GM19395 (cell line): ENCODE measurements at regions not wholly inside any gene's neighbourhood (a gene's known extent, or its start where the extent isn't known, plus 50 kb on each side); places are given as distances from the start of the nearest gene placed in this dataset.
"Not testable (repeated sequence)": the region's sequence is repeated elsewhere in the genome, so short reads cannot be mapped to it uniquely, and the experiment has no call there.

ENCODE experiments used
- ATAC-seq: cut with Tn5 transposase; IDR thresholded peaks from one replicate; pipeline ENCODE4 v1.9.1; 2021; ENCODE audit warnings: mild to moderate bottlenecking, moderate library complexity; ENCODE audit not compliant: unreplicated experiment

- ATAC-seq = no peak
These were observed 193.1 kb downstream of the OTOL1 start for GRCh38 chr3:161689584-161690298.

DNA sequence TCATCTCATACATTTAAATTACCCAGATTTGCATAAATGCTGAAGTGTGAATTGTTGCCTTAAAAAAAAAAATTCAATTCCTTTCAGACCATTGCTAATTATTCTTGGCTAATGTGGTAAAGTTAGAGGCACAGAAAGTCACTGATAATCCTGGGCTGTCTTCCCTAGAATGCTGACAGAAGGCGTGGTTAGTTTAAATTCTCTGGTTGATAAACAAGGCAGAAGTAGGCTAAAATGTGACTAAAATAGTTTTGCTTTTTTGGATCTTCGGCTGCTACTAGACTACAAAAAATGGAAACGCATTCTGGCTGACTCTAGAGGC is 193.7 kb downstream of the OTOL1 start:
- no peak for ATAC-seq

- no peak for ATAC-seq
These were observed 195.1 kb downstream of the OTOL1 start for GRCh38 chr3:161691677-161692076.

- ATAC-seq = peak; percentile 79
These were observed 198.3 kb downstream of the OTOL1 start for GRCh38 chr3:161694682-161695564.

DNA sequence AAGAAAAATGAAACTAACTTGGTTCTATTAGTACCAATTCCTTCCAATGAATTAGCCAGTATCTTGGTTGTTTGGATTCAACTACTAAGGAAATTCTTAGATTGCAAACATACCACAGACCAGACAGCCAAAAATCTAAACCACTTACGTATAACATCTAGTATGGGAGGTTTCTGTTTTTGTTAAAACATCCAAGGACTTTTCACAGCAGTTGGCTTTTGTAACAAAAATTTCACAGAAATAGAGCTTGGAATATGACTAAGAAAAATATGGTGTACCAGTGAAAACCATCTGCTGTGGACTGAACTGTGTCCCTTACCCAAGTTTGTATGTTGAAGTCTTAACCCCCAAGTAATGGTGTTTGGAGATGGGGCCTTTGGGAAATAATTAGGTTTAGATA is 199.2 kb downstream of the OTOL1 start:
- no peak for ATAC-seq

- ATAC-seq = peak; percentile 62
These were observed 204.4 kb downstream of the OTOL1 start for GRCh38 chr3:161700998-161701397.

- ATAC-seq = not testable (repeated sequence)
These were observed 210.6 kb downstream of the OTOL1 start for GRCh38 chr3:161707253-161707652.

DNA sequence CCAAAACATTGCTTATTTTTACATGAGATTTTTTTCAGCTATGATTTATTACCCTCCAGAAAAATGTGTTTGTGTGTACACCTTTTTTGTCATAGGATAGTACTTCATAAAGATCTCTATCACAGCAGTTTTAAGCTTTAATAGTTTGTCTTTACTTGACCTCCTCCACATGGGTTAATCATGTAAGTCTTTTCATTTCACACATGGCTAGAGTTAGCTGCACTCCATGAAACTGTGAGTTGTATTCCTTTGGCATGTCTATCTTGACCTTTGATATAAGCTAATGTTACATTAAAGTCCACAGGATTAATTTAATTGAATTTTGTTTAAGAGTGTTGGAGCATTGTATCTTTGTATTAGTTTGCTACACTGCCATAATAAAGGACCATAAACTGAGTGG is 217.1 kb downstream of the OTOL1 start:
- no peak for ATAC-seq

GRCh38 chr3:161731968-161732367 is 235.4 kb downstream of the OTOL1 start:
- ATAC-seq = no peak

GRCh38 chr3:161737171-161737570 is 240.6 kb downstream of the OTOL1 start:
- no peak for ATAC-seq

DNA sequence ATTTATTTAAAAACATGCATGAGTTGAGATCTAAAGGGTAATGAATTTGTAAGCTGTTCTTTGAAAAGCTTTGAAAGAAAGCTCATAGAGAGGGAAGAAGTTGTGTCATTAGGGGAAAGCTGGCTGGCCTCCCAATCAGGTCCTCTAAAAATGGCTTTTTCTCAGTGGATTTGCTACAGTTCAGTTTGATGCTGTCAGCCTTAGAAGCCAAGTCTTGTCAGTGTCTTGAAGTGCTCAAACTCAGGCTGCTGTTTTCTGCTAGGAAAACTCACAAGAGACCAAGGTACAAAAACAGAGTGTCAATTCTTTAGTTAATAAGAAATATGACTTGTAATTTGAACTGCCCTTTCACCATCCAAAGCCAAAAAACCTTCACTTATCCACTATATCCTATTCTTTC is 243.8 kb downstream of the OTOL1 start:
- ATAC-seq = no peak

GRCh38 chr3:161744366-161744765 is 247.8 kb downstream of the OTOL1 start:
- no peak for ATAC-seq

DNA sequence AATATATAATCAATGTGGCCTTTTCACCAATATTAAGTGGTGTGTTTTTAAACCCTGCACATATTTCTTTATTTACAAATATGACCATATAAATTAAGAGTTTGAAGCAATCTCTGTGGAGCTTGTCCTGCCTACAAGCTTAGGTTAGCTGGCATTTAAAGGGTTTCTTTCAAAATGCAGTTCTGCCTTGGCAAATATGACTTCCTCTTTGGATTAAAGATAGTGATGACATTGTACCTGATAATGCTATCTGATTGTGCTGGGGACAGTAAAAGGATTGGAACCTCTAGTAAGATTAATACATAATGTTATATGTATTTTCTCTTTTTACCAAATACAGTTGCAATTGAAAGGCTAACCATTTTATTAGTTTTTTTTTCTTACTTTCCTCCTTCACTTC is 249.1 kb downstream of the OTOL1 start:
- ATAC-seq = no peak

- no peak for ATAC-seq
These were observed 251.4 kb downstream of the OTOL1 start for GRCh38 chr3:161748049-161748448.

DNA sequence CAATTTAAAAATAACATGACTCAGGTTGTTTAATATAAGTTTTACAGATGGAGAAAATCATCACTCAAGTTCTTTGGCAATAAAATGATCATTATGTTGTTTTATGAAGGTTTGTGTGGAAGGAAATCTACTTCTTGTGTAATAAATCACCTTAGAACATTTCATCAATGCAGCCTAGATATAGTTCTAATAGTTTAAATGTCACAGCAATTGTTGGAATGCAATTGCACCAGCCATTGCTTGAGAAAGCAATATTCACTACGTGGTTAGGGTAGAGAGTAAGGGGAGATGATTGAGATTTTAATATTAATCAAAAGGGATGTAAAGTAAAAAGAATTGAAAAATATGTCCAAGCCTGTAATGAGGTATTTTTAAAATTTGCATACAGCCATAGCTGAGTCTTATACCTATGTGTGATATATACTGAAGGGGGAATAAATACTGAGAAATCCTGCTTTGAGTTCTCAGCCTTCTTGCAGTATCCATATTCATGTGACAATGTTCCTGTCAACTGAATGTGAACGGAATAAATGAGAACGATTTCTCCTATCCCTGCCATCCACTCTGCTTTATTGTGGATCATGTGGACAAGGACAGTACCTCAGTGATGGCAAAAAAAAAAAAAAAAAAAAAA is 257.9 kb downstream of the OTOL1 start:
- no peak for ATAC-seq

GRCh38 chr3:161759444-161759843 is 262.8 kb downstream of the OTOL1 start:
- ATAC-seq = no peak

DNA sequence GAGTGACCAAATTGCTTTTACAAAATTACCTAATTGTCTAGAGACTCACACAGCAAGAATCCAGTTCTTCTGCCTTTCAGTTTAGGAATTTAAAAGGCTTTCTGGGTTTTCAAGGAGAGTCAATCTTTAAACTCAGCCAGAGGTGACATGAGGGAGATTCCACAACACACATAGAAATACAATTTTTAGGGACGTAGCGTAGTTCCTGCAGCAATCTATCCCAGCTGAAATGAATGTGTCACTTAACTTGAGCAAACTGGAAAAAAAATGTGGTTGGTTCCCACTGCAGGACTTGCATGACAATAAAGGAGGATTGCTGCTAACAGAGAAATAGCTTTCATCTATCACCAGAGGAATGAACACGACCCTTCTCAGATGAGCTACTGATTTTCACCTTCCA is 269.7 kb downstream of the OTOL1 start:
- ATAC-seq = no peak

- ATAC-seq = peak; percentile 88
These were observed 274.1 kb downstream of the OTOL1 start for GRCh38 chr3:161770484-161771386.

DNA sequence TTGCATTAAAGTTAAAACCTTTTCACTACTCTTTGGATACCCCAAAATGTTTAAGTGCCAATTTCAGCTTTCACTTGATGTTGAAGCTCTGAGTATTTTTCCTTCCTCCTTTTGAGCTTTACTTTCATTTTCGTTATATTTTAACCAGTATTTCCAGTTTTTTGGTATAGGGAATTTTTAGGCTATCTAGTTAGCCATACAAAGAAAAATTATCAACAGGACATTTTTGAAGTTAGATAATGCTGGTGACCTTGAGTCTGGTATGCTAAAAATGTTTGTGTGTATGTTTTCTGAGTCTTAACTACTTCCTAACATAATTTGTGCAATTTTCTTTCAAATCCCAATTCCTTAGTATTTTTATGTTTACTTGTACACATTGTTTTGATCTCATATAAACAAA is 284.8 kb downstream of the OTOL1 start:
- ATAC-seq = no peak

DNA sequence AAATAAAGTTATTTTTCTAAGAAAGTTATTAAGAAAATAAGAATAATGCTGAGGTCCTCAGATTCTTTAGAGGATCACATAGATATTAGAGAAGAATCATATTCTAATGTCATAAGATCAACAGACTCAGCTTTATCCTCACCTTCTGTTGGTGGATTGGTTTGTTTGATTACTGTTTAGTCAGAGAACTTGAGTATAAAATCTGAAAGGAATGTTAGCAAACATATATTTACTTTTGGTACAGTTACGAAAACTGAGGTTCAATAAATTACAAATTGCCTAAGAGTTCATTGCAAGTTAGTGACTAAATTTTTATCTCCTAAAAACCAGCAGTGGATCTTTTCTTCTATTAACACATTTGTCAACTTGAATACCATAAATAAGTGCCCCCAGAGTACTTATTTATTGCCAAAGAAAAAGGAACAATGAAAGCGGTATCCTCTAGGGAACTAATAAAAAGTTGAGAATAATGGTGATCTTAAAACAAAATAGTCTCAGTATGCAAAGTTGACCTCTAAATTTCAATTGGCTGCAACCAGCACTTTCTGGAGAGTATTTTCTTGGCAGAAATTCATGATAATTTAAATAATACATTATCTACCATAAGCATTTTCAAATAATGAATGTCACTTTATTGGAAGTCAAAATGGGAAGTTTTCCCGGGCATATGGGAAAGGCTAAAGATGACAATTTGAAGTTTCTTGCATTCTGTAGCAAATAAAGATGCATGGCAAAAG is 296.8 kb downstream of the OTOL1 start:
- ATAC-seq = no peak
